B cell (primary cell): ENCODE measurements at regions not wholly inside any gene's neighbourhood (a gene's known extent, or its start where the extent isn't known, plus 50 kb on each side); places are given as distances from the start of the nearest gene placed in this dataset.

Experiments
- ATAC-seq: fragments of 200-7000 bp; cut with Tn5 transposase; one replicate; pipeline ENCODE4 v1.10.0; 2021; ENCODE audit warnings: low read depth, mild to moderate bottlenecking, moderate number of reproducible peaks, moderate library complexity
- CTCF ChIA-PET: fragments of 350-600 bp; sonication (Branson Sonifier 250); formaldehyde crosslinking; loops from one replicate; lab custom pipeline; 2021; ENCODE audit warnings: antibody characterized with exemption, inconsistent platforms; lab: Charles Lee
- POLR2A ChIA-PET: fragments of 350-600 bp; sonication (Branson Sonifier 250); formaldehyde crosslinking; loops from one replicate; lab custom pipeline; 2021; ENCODE audit warnings: antibody characterized with exemption; lab: Charles Lee
- DNase-seq: peaks from one replicate; pipeline ENCODE4 v3.0.0; 2013
- H2AFZ ChIP-seq: 2 replicates; pipeline ENCODE4 v1.6.1; 2012; ENCODE audit warnings: mild to moderate bottlenecking, low read depth, low read length; ENCODE audit not compliant: insufficient read depth, poor library complexity, severe bottlenecking
- H3K27ac ChIP-seq, 2 donors: 1 replicate in 1 of 2; 2 replicates in 1 of 2; pipeline ENCODE4 v1.5.1; 2012 to 2013; ENCODE audit warnings: low read length in 2 of 2, mild to moderate bottlenecking in 2 of 2, moderate library complexity in 1 of 2
- H3K27me3 ChIP-seq, 4 experiments: fragments of 200-600 bp in 1 of 4; sonication (generic) in 1 of 4; replicated peaks in 1 of 4; 1 replicate in 2 of 4; 2 replicates in 2 of 4; pipeline versions ENCODE4 v1.6.1 to v1.7.0; 2013 to 2016; ENCODE audit warnings: low read length in 3 of 4, mild to moderate bottlenecking in 2 of 4, mixed read lengths in 1 of 4, moderate library complexity in 1 of 4; ENCODE audit not compliant: insufficient read depth in 4 of 4, control insufficient read depth in 3 of 4; ENCODE audit errors: control extremely low read depth in 1 of 4
- H3K36me3 ChIP-seq, 2 experiments: replicated peaks in 1 of 2; 1 replicate in 1 of 2; 2 replicates in 1 of 2; pipeline versions ENCODE4 v1.6.1 to v1.7.1; 2013; ENCODE audit warnings: low read length in 1 of 2; ENCODE audit not compliant: insufficient read depth in 2 of 2, control insufficient read depth in 1 of 2; ENCODE audit errors: control extremely low read depth in 1 of 2, extremely low read depth in 1 of 2
- H3K4me1 ChIP-seq, 2 donors: fragments of 200-600 bp in 1 of 2; sonication (generic) in 1 of 2; 1 replicate in 1 of 2; 2 replicates in 1 of 2; pipeline versions ENCODE4 v1.5.1 to v1.6.1; 2013 to 2017; ENCODE audit warnings: low read length in 2 of 2; ENCODE audit not compliant: control insufficient read depth in 2 of 2, insufficient read depth in 2 of 2
- H3K4me2 ChIP-seq: replicated peaks from 2 replicates; pipeline ENCODE3; 2012; ENCODE audit warnings: mild to moderate bottlenecking, low read depth, low read length; ENCODE audit not compliant: poor library complexity, severe bottlenecking
- H3K4me3 ChIP-seq, 5 experiments: fragments of 200-600 bp in 1 of 5; sonication (generic) in 1 of 5; 1 replicate in 3 of 5; 2 replicates in 2 of 5; pipeline versions ENCODE4 v1.5.1 to v1.7.0; 2011 to 2016; ENCODE audit warnings: low read length in 4 of 5, mild to moderate bottlenecking in 4 of 5, low read depth in 2 of 5, control low read depth in 1 of 5, moderate library complexity in 1 of 5; ENCODE audit not compliant: insufficient read depth in 1 of 5; ENCODE audit errors: control extremely low read depth in 1 of 5, extremely low read depth in 1 of 5
- H3K79me2 ChIP-seq: fragments of 200-600 bp; sonication (generic); one replicate; pipeline ENCODE4 v1.6.0; 2016; ENCODE audit warnings: low read length; ENCODE audit not compliant: control insufficient read depth, insufficient read depth
- H3K9ac ChIP-seq: fragments of 200-600 bp; sonication (generic); 2 replicates; pipeline ENCODE4 v1.6.1; 2017; ENCODE audit warnings: mild to moderate bottlenecking, low read length, moderate library complexity
- H3K9me3 ChIP-seq, 3 donors: one replicate each; pipeline versions ENCODE4 v1.6.1 to v1.7.1; 2013; ENCODE audit warnings: low read length in 2 of 3; ENCODE audit not compliant: control insufficient read depth in 2 of 3, insufficient read depth in 1 of 3; ENCODE audit errors: control extremely low read depth in 1 of 3
- H4K20me1 ChIP-seq: 2 replicates; pipeline ENCODE4 v1.6.0; 2012; ENCODE audit warnings: mild to moderate bottlenecking, low read length; ENCODE audit not compliant: insufficient read depth, control insufficient read depth, poor library complexity, severe bottlenecking
- H3K27ac Mint-ChIP-seq: one replicate; pipeline ENCODE4 v1.8.0; 2021; ENCODE audit warnings: mixed read lengths
- H3K27me3 Mint-ChIP-seq: one replicate; pipeline ENCODE4 v1.8.0; 2021; ENCODE audit warnings: mixed read lengths
- H3K4me1 Mint-ChIP-seq: one replicate; pipeline ENCODE4 v1.8.0; 2021; ENCODE audit warnings: mixed read lengths
- H3K4me3 Mint-ChIP-seq: one replicate; pipeline ENCODE4 v1.8.0; 2021; ENCODE audit warnings: mixed read lengths
- H3K9me3 Mint-ChIP-seq: one replicate; pipeline ENCODE4 v1.8.0; 2022; ENCODE audit warnings: mixed read lengths; ENCODE audit not compliant: insufficient read depth
- CTCF ChIP-seq: fragments of 200-600 bp; IDR thresholded peaks from one replicate; pipeline ENCODE4 v1.8.0; 2022; ENCODE audit warnings: antibody characterized with exemption, mild to moderate bottlenecking
- EZH2 ChIP-seq: IDR thresholded peaks from 2 replicates; pipeline ENCODE4 v1.6.1; 2012; ENCODE audit warnings: borderline replicate concordance, low read depth, mild to moderate bottlenecking, moderate library complexity, low read length; ENCODE audit not compliant: insufficient read depth, poor library complexity, severe bottlenecking
- WGBS: methylation state at CpG from one replicate; pipeline ENCODE4 v1.1.5; 2013; ENCODE audit warnings: missing lambda C conversion rate; ENCODE audit not compliant: insufficient coverage; 5-methylcytosine and 5-hydroxymethylcytosine counted together
- intact Hi-C: fragments of 100-400 bp; cut with micrococcal nuclease; formaldehyde crosslinking; loops from one replicate; pipeline ENCODE4 v1.10.0; 2022

DNA sequence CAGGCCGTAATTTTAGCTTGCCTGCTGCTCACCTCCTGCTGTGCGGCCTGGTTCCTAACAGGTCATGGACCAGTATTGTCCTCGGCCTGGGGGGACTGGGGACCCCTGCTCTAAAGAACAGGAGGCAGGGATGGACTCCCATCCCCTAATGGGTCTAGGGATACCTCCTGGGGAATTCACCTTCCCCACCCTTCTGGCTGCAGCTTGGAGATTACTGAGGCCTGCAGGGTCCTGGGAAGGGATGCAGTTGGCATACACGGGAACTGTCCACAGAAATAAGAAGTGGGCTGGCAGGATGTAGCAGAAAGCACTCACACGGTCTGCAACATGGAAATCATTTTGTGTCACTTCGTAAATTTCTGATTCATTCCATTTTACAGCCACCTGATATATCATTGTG, 123.0 kb downstream of the C16orf95 start:
- WGBS, result 96% methylated on average over 3 of the region's 6 CpGs

GRCh38 chr16:87195161-87195560, 122.0 kb downstream of the C16orf95 start:
- peaks cover 0 to 10% (median 5%) of the 10 kb centered on the region in 3 donors for H3K9me3 ChIP-seq
- no peaks in the 10 kb centered on the region for H3K36me3 ChIP-seq
- H3K4me1 ChIP-seq, result no peaks in the 10 kb centered on the region
- no peaks in the 10 kb centered on the region for H3K79me2 ChIP-seq
- H3K27ac ChIP-seq, result no peak overlapping the region
- no peak for DNase-seq
- no peak overlapping the region for H3K4me2 ChIP-seq
- no peak overlapping the region for H3K4me3 ChIP-seq
- H3K9ac ChIP-seq, result no peak overlapping the region
- CTCF ChIA-PET, result no interaction called here
- 77% methylated on average over 4 of the region's 6 CpGs for WGBS
- no peaks in the 10 kb centered on the region for H4K20me1 ChIP-seq
- no peaks in the 10 kb centered on the region for H3K9me3 Mint-ChIP-seq
- no peak for ATAC-seq
- TF ChIP-seq CTCF (no peak), EZH2 (no peak)
- H2AFZ ChIP-seq, result no peak overlapping the region
- POLR2A ChIA-PET, result no interaction called here
- H3K27ac Mint-ChIP-seq, result no peak overlapping the region
- no peaks in the 10 kb centered on the region for H3K27me3 ChIP-seq
- no peak overlapping the region for H3K4me3 Mint-ChIP-seq
- intact Hi-C loops, result no loop called here
- no peaks in the 10 kb centered on the region for H3K27me3 Mint-ChIP-seq
- no peaks in the 10 kb centered on the region for H3K4me1 Mint-ChIP-seq

More for the DNA sequence above, 123.0 kb downstream of the C16orf95 start:
- DNase-seq (no peak), ATAC-seq (no peak)
- H3K9ac ChIP-seq, result no peak overlapping the region
- ChIA-PET CTCF (no interaction called here), POLR2A (no interaction called here)
- H3K4me1 Mint-ChIP-seq, result no peaks in the 10 kb centered on the region
- no peak overlapping the region for H3K4me3 ChIP-seq
- no peak overlapping the region for H3K4me3 Mint-ChIP-seq
- peaks cover 0 to 16% (median 5%) of the 10 kb centered on the region in 3 donors for H3K9me3 ChIP-seq
- H3K4me2 ChIP-seq, result no peak overlapping the region
- H2AFZ ChIP-seq, result no peak overlapping the region
- no peak overlapping the region for H3K27ac ChIP-seq
- H3K79me2 ChIP-seq, result no peaks in the 10 kb centered on the region
- no peak overlapping the region for H3K27ac Mint-ChIP-seq
- H3K27me3 Mint-ChIP-seq, result no peaks in the 10 kb centered on the region
- no peaks in the 10 kb centered on the region for H3K27me3 ChIP-seq
- H4K20me1 ChIP-seq, result no peaks in the 10 kb centered on the region
- no peaks in the 10 kb centered on the region for H3K9me3 Mint-ChIP-seq
- no peaks in the 10 kb centered on the region for H3K36me3 ChIP-seq
- intact Hi-C loops, result no loop called here
- TF ChIP-seq EZH2, result no peak
- TF ChIP-seq CTCF, result no peak
- H3K4me1 ChIP-seq, result no peaks in the 10 kb centered on the region
